ENCODE measurements at regions not wholly inside any gene's neighbourhood (a gene's known extent, or its start where the extent isn't known, plus 50 kb on each side); places are given as distances from the start of the nearest gene placed in this dataset.

DNA sequence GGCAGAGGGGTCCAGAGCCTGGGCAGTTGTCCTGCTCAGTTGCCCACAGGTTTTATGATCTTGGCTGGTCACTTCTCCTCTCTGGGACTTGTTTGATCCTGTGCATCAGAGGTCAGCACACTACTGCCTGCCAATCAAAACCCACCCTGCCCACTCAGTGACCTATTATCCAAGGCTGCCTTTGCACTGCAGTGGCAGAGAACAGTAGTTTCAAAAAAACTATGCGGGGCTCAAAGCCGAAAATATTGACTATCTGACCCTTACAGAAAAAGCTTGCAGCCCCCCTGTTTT lies 218.2 kb downstream of the CYP26B1 start:
- TF ChIP-seq, protein P1, sequence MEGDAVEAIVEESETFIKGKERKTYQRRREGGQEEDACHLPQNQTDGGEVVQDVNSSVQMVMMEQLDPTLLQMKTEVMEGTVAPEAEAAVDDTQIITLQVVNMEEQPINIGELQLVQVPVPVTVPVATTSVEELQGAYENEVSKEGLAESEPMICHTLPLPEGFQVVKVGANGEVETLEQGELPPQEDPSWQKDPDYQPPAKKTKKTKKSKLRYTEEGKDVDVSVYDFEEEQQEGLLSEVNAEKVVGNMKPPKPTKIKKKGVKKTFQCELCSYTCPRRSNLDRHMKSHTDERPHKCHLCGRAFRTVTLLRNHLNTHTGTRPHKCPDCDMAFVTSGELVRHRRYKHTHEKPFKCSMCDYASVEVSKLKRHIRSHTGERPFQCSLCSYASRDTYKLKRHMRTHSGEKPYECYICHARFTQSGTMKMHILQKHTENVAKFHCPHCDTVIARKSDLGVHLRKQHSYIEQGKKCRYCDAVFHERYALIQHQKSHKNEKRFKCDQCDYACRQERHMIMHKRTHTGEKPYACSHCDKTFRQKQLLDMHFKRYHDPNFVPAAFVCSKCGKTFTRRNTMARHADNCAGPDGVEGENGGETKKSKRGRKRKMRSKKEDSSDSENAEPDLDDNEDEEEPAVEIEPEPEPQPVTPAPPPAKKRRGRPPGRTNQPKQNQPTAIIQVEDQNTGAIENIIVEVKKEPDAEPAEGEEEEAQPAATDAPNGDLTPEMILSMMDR (IDR thresholded peaks at IDR 0.05; ENCODE audit: insufficient read depth, low read length, poor library complexity, severe bottlenecking): no peak
- no peak for TF ChIP-seq EZH2phosphoT487 (conservative IDR thresholded peaks at IDR 0.05; ENCODE audit: low read length)
